PC-9 (cell line): ENCODE measurements at regions not wholly inside any gene's neighbourhood (a gene's known extent, or its start where the extent isn't known, plus 50 kb on each side); places are given as distances from the start of the nearest gene placed in this dataset.
"Not testable (repeated sequence)": the region's sequence is repeated elsewhere in the genome, so short reads cannot be mapped to it uniquely, and the experiment has no call there.

Experiments used
- EZH2 ChIP-seq: fragments of 200-600 bp; sonication (generic); IDR thresholded peaks from 2 replicates; pipeline ENCODE4 v1.8.0; 2017; ENCODE audit warnings: antibody characterized with exemption, low read depth
- TF ChIP-seq, protein P1 (sequence below): fragments of 200-600 bp; sonication (generic); conservative IDR thresholded peaks from 2 replicates; pipeline ENCODE4 v1.6.1; 2017; ENCODE audit warnings: mixed run types, antibody characterized with exemption, mild to moderate bottlenecking, moderate library complexity

DNA sequence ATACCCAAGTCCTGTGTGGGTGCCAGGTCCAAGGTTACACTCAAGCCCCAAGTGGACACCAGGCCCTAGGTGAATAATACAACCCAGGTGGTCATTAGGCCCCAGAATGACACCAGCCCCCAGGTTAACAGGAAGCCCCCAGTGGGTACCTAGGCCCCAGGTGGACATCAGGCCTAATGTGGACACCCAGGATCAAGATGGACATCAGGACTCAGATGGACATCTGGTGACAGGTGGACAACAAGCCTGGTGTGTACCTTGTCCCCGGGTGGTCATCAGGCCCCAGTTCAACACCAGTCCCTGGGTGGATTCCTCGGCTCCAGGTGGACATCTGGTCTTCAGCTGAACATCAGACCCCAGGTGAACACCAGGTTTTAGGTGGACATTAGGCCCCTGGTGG is 1485.4 kb upstream of the TPTE start:
- TF ChIP-seq, protein P1, sequence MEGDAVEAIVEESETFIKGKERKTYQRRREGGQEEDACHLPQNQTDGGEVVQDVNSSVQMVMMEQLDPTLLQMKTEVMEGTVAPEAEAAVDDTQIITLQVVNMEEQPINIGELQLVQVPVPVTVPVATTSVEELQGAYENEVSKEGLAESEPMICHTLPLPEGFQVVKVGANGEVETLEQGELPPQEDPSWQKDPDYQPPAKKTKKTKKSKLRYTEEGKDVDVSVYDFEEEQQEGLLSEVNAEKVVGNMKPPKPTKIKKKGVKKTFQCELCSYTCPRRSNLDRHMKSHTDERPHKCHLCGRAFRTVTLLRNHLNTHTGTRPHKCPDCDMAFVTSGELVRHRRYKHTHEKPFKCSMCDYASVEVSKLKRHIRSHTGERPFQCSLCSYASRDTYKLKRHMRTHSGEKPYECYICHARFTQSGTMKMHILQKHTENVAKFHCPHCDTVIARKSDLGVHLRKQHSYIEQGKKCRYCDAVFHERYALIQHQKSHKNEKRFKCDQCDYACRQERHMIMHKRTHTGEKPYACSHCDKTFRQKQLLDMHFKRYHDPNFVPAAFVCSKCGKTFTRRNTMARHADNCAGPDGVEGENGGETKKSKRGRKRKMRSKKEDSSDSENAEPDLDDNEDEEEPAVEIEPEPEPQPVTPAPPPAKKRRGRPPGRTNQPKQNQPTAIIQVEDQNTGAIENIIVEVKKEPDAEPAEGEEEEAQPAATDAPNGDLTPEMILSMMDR: not testable (repeated sequence)
- not testable (repeated sequence) for TF ChIP-seq EZH2
